Duodenal mucosa (tissue), 2 donors: ENCODE measurements at regions not wholly inside any gene's neighbourhood (a gene's known extent, or its start where the extent isn't known, plus 50 kb on each side); places are given as distances from the start of the nearest gene placed in this dataset.

ENCODE experiments used
- H3K27ac ChIP-seq: one replicate; pipeline ENCODE4 v1.7.0; 2013; ENCODE audit warnings: low read depth, low read length
- H3K27me3 ChIP-seq, 2 donors: one replicate each; pipeline ENCODE4 v1.7.0; 2013; ENCODE audit warnings: low read length in 2 of 2, control low read depth in 1 of 2; ENCODE audit not compliant: insufficient read depth in 2 of 2, control insufficient read depth in 1 of 2
- H3K36me3 ChIP-seq, 2 donors: one replicate each; pipeline ENCODE4 v1.7.0; 2013; ENCODE audit warnings: low read length in 2 of 2, control low read depth in 1 of 2; ENCODE audit not compliant: insufficient read depth in 2 of 2, control insufficient read depth in 1 of 2
- H3K4me1 ChIP-seq, 2 donors: one replicate each; pipeline ENCODE4 v1.7.0; 2013; ENCODE audit warnings: low read length in 2 of 2, control low read depth in 1 of 2; ENCODE audit not compliant: insufficient read depth in 2 of 2, control insufficient read depth in 1 of 2
- H3K4me3 ChIP-seq, 2 donors: one replicate each; pipeline ENCODE4 v1.7.0; 2013; ENCODE audit warnings: low read length in 2 of 2, low read depth in 1 of 2
- H3K9ac ChIP-seq, 2 donors: one replicate each; pipeline ENCODE4 v1.7.0; 2013; ENCODE audit warnings: low read length in 2 of 2, low read depth in 1 of 2
- H3K9me3 ChIP-seq, 2 donors: one replicate each; pipeline ENCODE4 v1.7.0; 2013; ENCODE audit warnings: low read length in 2 of 2, control low read depth in 1 of 2; ENCODE audit not compliant: control insufficient read depth in 1 of 2

- Histone ChIP-seq H3K27ac (no peak overlapping the region), H3K4me3 (peak overlapping the region in 1 of 2 donors; percentile 36), H3K9me3 (no peaks in the 10 kb centered on the region), H3K27me3 (peaks cover 43 to 56% of the 10 kb centered on the region in 2 donors), H3K36me3 (no peaks in the 10 kb centered on the region), H3K4me1 (peaks cover 7 to 37% of the 10 kb centered on the region in 2 donors), H3K9ac (no peak overlapping the region)
Measured at GRCh38 chr17:68197997-68198930, 49.6 kb upstream of the AMZ2 start.
